DND-41 (cell line): ENCODE measurements at regions not wholly inside any gene's neighbourhood (a gene's known extent, or its start where the extent isn't known, plus 50 kb on each side); places are given as distances from the start of the nearest gene placed in this dataset.

Experiments
- ATAC-seq: fragments of 200-7000 bp; cut with Tn5 transposase; 3 replicates; pipeline ENCODE4 v1.9.1; 2021; ENCODE audit warnings: low read depth; ENCODE audit not compliant: insufficient read depth
- DNase-seq: peaks from one replicate; pipeline ENCODE4 v3.0.0-alpha.2; 2020
- H2AFZ ChIP-seq: 2 replicates; pipeline ENCODE4 v1.6.0; 2012; ENCODE audit warnings: low read depth, low read length
- H3K27ac ChIP-seq: 2 replicates; pipeline ENCODE4 v1.5.1; 2012; ENCODE audit warnings: low read length, inconsistent platforms
- H3K27me3 ChIP-seq: fragments of 200-600 bp; sonication (generic); 2 replicates; pipeline ENCODE4 v1.6.0; 2012; ENCODE audit warnings: low read length, mild to moderate bottlenecking, inconsistent platforms; ENCODE audit not compliant: insufficient read depth, poor library complexity
- H3K36me3 ChIP-seq: 2 replicates; pipeline ENCODE4 v1.5.1; 2012; ENCODE audit warnings: low read length, inconsistent platforms; ENCODE audit not compliant: insufficient read depth
- H3K4me1 ChIP-seq: 2 replicates; pipeline ENCODE4 v1.5.1; 2012; ENCODE audit warnings: mild to moderate bottlenecking, low read length; ENCODE audit not compliant: insufficient read depth
- H3K4me2 ChIP-seq: 2 replicates; pipeline ENCODE4 v1.6.0; 2012; ENCODE audit warnings: mild to moderate bottlenecking, moderate library complexity, low read length, inconsistent platforms; ENCODE audit not compliant: insufficient read depth
- H3K4me3 ChIP-seq, 2 experiments: fragments of 200-600 bp in 1 of 2; shearing (Covaris generic) in 1 of 2; 2 replicates each; pipeline ENCODE4 v1.5.1; 2012 to 2016; ENCODE audit warnings: inconsistent platforms in 2 of 2, low read length in 2 of 2, mild to moderate bottlenecking in 2 of 2, low read depth in 1 of 2, moderate library complexity in 1 of 2
- H3K79me2 ChIP-seq: 2 replicates; pipeline ENCODE4 v1.6.0; 2012; ENCODE audit warnings: low read length, inconsistent platforms; ENCODE audit not compliant: insufficient read depth
- H3K9ac ChIP-seq: 2 replicates; pipeline ENCODE4 v1.6.0; 2012; ENCODE audit warnings: low read depth, mild to moderate bottlenecking, inconsistent platforms, low read length, moderate library complexity
- H3K9me3 ChIP-seq: 2 replicates; pipeline ENCODE4 v1.5.1; 2012; ENCODE audit warnings: low read length, moderate library complexity, mild to moderate bottlenecking, inconsistent platforms; ENCODE audit not compliant: insufficient read depth, severe bottlenecking
- H4K20me1 ChIP-seq: 2 replicates; pipeline ENCODE4 v1.6.0; 2012; ENCODE audit warnings: low read length; ENCODE audit not compliant: insufficient read depth
- CTCF ChIP-seq: IDR thresholded peaks from 2 replicates; pipeline ENCODE4 v1.5.1; 2012; ENCODE audit warnings: borderline replicate concordance, low read length, moderate library complexity, mild to moderate bottlenecking; ENCODE audit not compliant: poor library complexity, severe bottlenecking; ENCODE audit errors: extremely low read depth
- EZH2 ChIP-seq: IDR thresholded peaks from 3 replicates; pipeline ENCODE4 v1.6.1; 2012; ENCODE audit warnings: borderline replicate concordance, low read depth, mild to moderate bottlenecking, moderate library complexity, low read length, inconsistent platforms; ENCODE audit not compliant: severe bottlenecking

DNA sequence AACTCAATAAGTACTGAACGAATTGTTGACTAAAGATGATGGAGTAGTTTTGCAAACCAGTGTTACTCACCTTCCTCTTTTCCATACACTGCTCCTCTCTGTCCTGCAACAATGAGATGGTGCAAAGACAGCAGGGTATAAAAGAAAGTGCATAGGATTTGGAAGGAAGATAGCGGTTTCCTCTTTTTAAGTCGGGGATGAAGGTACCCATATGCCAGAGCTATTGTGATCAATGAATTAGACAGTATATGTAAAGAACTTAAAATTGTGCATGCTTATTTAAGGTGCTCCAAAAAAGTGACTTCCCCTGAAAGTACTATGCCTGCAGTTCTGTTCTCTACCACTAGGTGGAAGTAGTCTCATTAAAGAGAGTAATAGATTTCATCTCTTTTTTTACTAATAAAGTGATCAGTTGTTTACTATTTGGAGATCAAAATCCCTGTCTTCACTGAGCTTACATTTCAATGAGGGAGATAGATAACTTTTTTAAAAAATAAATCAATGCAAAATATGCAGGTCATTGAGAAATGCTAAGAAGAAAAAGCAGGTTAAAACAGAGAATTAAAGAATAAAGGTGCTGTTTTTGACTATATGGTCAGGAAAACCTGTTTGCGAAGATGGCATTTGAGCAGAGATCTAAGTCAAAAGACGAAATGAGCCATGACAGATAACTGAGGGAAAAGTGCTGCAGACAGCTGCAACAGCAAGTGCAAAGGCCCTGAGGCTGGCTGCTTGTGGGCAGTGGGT is 339.7 kb upstream of the SLC14A2 start:
- no peak overlapping the region for H2AFZ ChIP-seq
- DNase-seq (no peak), ATAC-seq (no peak)
- H3K27me3 ChIP-seq = peaks cover 3% of the 10 kb centered on the region
- H3K27ac ChIP-seq = no peak overlapping the region
- H4K20me1 ChIP-seq = no peaks in the 10 kb centered on the region
- no peak overlapping the region for H3K4me3 ChIP-seq
- no peak overlapping the region for H3K4me2 ChIP-seq
- H3K9ac ChIP-seq = no peak overlapping the region
- H3K4me1 ChIP-seq = no peaks in the 10 kb centered on the region
- H3K9me3 ChIP-seq = peaks cover 3% of the 10 kb centered on the region
- no peaks in the 10 kb centered on the region for H3K79me2 ChIP-seq
- H3K36me3 ChIP-seq = no peaks in the 10 kb centered on the region
- TF ChIP-seq EZH2 (no peak), CTCF (peak; percentile 81)

DNA sequence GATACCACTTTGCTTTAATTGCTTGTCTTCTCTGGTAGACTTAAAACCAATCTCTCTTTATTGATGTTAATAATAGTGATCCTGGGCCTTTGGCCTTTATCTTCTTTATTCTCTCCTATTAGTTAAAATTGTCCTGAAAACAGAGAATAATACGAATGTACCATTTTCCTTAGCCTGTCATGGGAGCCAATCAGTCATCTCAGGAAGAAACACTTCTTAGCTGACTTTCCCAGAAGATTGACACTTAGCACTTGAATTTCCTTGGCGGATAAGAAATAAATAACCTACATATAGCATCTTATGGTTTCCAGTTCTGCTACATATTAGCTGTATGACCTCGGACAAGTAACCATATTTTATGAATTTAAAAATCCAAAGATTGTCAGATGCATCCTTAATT is 338.4 kb upstream of the SLC14A2 start:
- Histone ChIP-seq H3K4me2 (no peak overlapping the region), H3K27ac (no peak overlapping the region), H4K20me1 (no peaks in the 10 kb centered on the region), H3K27me3 (peaks cover 3% of the 10 kb centered on the region), H3K36me3 (no peaks in the 10 kb centered on the region), H3K9me3 (peaks cover 3% of the 10 kb centered on the region), H3K4me3 (no peak overlapping the region), H2AFZ (no peak overlapping the region), H3K79me2 (no peaks in the 10 kb centered on the region), H3K4me1 (no peaks in the 10 kb centered on the region), H3K9ac (no peak overlapping the region)
- TF ChIP-seq EZH2 (no peak), CTCF (no peak)
- ATAC-seq (no peak), DNase-seq (no peak)

DNA sequence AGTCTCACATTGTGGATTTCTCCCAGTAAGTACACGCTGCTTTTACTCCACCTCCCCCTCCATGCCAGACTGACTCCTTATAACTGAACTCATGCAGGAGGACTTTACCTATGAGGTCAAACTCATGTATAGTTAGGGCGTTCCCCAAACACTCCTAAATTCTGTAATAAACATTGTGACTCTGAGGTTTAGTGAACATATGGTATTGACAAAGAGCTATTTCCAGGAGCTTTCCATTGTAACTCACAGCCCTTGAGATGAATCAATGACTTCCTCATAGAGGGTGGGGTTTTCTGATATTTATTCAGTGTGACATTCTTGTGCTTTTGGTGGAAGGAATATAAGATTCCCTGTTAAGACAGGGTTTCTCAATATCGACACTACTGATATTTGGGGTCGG is 337.4 kb upstream of the SLC14A2 start:
- Histone ChIP-seq H3K27ac (no peak overlapping the region), H3K4me3 (no peak overlapping the region), H4K20me1 (no peaks in the 10 kb centered on the region), H3K79me2 (no peaks in the 10 kb centered on the region), H3K36me3 (no peaks in the 10 kb centered on the region), H3K9me3 (peaks cover 3% of the 10 kb centered on the region), H3K4me2 (no peak overlapping the region), H3K27me3 (peaks cover 3% of the 10 kb centered on the region), H3K9ac (no peak overlapping the region), H3K4me1 (no peaks in the 10 kb centered on the region), H2AFZ (no peak overlapping the region)
- TF ChIP-seq EZH2 = no peak
- no peak for TF ChIP-seq CTCF
- ATAC-seq = no peak
- DNase-seq = no peak
